ENCODE measurements at regions not wholly inside any gene's neighbourhood (a gene's known extent, or its start where the extent isn't known, plus 50 kb on each side); places are given as distances from the start of the nearest gene placed in this dataset.
"Not testable (repeated sequence)": the region's sequence is repeated elsewhere in the genome, so short reads cannot be mapped to it uniquely, and the experiment has no call there.

- TF ChIP-seq CTCF (IDR thresholded peaks at IDR 0.05; ENCODE audit: low read length, missing control alignments): no peak
- no peak for DNase-seq (ENCODE audit: low read depth)
- H3K4me3 ChIP-seq (replicated peaks; ENCODE audit: low read depth, low read length): no peak overlapping the region
Observed at GRCh38 chr2:48198371-48198770, 116.1 kb upstream of the FOXN2 start.

GRCh38 chr2:48199070-48199469 is 115.4 kb upstream of the FOXN2 start:
- no peak overlapping the region for H3K4me3 ChIP-seq (replicated peaks; ENCODE audit: low read depth, low read length)
- DNase-seq (ENCODE audit: low read depth): no peak
- TF ChIP-seq CTCF (IDR thresholded peaks at IDR 0.05; ENCODE audit: low read length, missing control alignments): no peak

DNA sequence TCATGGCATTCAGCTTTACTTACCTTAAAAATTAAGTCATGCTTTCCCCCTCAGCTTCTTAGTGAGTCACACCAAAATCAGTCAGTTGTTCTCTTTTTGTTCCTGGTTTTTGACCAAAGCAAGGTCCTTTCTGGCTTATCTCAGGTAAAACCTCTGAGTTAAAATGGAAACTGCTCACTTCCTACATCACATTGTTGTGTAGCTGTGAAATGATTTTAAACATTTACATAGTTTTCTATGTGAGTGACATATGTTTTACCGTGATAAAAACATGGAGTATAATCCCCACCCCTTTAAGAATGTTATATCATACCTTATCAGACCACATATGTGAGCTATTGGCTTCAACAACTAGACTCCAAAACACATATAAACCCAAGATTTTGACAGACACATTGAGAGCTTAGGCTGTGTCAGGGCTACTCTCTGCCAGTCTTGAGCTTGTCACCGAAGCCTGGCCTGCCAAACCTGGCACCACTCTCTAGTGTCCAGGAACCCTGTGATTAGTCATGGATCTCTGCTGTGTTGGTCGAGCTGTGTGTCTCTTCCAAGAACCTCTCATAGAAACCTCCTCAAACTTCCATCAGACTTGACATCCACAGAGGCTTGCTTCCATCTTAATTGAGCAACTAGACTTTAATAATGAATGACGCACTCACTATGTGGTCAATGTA is 113.7 kb upstream of the FOXN2 start:
- DNase-seq (ENCODE audit: low read depth): no peak
- TF ChIP-seq CTCF (IDR thresholded peaks at IDR 0.05; ENCODE audit: low read length, missing control alignments): no peak
- H3K4me3 ChIP-seq (replicated peaks; ENCODE audit: low read depth, low read length): no peak overlapping the region

- not testable (repeated sequence) for DNase-seq (ENCODE audit: low read depth); H3K4me3 ChIP-seq (replicated peaks; ENCODE audit: low read depth, low read length)
Observed at GRCh38 chr2:48201435-48201834, 113.0 kb upstream of the FOXN2 start.

DNA sequence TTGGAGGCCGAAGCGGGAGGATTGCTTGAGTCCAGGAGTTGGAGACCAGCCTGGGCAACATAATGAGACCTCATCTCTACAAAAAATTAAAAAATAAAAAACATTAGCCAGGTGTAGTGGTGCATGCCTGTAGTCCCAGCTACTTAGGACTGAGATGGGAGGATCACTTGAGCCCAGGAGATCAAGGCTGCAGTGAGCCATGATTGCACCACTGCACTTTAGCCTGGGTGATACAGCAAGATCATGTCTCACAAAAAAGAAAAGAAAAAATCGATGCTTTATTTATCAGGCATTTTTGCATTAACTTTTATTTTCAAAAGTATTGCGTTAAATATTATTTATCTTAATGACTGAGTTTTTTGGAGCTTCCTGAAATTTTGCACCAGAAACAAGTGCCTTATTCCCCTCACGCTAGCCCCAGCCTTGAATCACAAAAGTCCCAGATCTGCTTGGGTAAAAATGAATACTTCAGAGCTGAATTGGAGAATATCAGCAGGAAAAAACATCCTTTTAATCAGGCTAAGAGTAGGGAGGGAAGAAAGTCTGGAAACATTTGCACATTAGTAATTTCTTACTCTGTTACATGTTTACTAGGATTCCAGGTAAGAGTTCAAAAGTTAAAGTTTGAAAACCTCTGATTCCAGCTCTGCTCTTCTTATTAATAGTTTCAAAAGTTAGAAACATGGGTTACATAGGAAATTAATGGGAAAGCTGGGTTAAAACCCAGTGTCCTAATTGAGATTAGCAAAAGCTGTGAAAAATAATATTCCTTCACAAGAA is 111.4 kb upstream of the FOXN2 start:
- no peak for DNase-seq (ENCODE audit: low read depth)
- no peak overlapping the region for H3K4me3 ChIP-seq (replicated peaks; ENCODE audit: low read depth, low read length)
- TF ChIP-seq CTCF (IDR thresholded peaks at IDR 0.05; ENCODE audit: low read length, missing control alignments): no peak

DNA sequence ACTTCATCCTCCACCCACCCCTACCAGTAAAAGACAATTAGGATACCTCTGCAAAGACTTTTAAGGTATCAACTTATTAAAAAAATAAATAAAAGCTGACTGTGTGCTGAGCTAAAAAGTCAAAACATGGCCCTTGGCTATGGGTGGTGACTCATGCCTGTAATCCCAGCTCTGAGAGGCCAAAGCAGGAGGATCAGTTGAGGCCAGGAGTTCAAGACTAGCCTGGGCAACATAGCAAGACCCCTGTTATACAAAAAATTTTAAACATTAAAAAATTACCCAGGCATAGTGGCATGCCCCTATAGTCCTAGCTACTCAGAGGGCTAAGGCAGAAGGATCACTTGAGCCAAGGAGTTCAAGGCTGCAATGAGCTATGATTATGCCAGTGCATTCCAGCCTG is 110.8 kb upstream of the FOXN2 start:
- DNase-seq (ENCODE audit: low read depth): no peak
- H3K4me3 ChIP-seq (replicated peaks; ENCODE audit: low read depth, low read length): no peak overlapping the region
- no peak for TF ChIP-seq CTCF (IDR thresholded peaks at IDR 0.05; ENCODE audit: low read length, missing control alignments)

DNA sequence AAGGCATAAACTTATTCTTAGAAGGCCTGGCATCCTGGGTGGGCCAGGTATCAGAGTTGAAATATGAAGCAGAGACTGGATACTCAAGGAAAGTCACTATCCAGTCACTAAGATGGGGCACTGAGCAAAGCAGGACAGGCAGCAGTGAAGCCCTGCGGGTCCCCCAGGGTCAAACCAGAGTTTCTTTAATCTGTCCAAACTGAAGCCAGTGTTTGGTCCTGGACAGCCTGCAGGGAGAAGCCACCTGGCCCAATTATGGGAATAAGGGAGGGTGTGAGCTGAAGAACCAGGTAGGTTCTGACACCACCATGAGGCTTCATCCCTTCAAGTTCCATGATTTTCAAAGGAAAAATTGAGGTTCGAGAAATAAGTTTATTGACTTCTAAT is 109.7 kb upstream of the FOXN2 start:
- DNase-seq (ENCODE audit: low read depth): no peak
- no peak overlapping the region for H3K4me3 ChIP-seq (replicated peaks; ENCODE audit: low read depth, low read length)
- TF ChIP-seq CTCF (IDR thresholded peaks at IDR 0.05; ENCODE audit: low read length, missing control alignments): no peak

All from fibroblast of pulmonary artery (primary cell).